ENCODE measurements at regions not wholly inside any gene's neighbourhood (a gene's known extent, or its start where the extent isn't known, plus 50 kb on each side); places are given as distances from the start of the nearest gene placed in this dataset.
"Not testable (repeated sequence)": the region's sequence is repeated elsewhere in the genome, so short reads cannot be mapped to it uniquely, and the experiment has no call there.

DNA sequence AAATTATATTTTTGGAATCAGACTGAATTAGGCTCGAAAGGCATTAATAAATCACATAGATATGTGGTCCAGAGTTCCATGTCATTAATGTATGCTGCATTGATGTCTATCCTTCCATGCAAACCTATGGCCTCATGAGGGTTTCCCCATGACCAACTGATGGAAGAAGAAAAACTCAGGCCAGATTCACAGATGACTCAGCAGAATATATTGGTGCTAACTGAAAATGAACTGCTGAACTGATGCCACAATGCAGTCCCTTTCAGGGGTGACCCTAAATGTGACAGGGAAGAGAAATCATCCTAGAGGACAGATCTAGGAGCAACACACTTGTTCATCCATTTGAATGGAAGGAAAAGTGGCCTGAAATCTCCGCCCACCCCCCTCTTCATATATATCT is 110.5 kb upstream of the KCND3 start:
- DNase-seq (ENCODE audit: low spot score) = no peak

DNA sequence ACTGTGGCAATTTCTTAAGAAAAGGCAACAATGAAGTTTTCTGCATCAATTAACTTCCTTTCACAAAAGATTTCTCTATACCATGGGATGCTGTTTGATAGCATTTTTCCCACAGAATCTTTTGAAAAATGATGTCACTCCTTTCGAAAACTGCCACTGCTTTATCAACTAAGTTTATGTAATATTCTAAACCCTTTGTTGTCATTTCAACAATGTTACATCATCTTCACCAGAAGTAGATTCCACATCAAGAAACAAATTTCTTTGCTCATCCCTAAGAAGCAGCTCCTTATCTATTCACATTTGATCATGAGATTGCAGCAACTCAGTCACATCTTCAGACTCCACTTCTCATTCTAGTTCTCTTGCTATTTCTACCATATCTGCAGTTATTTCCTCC is 116.1 kb upstream of the KCND3 start:
- no peak for DNase-seq (ENCODE audit: low spot score)

DNA sequence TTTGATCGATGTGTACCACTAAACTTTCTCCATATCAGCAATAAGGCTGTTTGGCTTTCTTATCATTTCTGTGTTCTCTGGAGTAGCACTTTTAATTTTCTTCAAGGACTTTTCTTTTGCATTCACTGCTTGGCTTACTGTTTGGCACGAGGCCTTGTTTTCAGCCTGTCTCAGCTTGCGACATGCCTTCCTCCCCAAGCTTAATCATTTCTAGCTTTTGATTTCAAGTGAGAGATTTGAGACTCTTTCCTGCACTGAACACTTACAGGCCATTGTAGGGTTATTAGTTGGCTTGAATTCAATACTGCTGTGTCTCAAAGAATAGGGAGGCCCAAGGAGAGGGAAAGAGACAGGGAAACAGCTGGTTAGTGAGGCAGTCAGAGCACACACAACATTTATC is 120.6 kb upstream of the KCND3 start:
- no peak for DNase-seq (ENCODE audit: low spot score)

DNA sequence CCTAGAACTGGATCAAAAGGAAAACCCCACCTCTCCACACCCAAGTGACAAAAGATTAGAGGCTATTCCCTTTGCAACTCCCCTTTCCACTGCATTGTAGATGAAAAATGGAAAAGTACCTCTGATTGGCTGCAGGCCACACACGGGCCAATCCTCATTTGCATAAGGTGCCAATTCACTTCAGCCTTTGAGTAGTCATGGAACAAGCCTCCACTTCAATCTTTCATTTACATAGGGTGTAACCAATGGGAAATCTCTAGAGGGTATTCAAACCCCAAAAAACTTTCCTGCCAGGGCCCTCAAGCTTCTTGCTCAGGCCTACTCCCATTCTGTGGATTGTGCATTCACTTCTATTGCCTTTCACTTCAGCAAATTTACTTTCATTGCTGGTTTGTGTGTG is 122.3 kb upstream of the KCND3 start:
- DNase-seq (ENCODE audit: low spot score) = no peak

DNA sequence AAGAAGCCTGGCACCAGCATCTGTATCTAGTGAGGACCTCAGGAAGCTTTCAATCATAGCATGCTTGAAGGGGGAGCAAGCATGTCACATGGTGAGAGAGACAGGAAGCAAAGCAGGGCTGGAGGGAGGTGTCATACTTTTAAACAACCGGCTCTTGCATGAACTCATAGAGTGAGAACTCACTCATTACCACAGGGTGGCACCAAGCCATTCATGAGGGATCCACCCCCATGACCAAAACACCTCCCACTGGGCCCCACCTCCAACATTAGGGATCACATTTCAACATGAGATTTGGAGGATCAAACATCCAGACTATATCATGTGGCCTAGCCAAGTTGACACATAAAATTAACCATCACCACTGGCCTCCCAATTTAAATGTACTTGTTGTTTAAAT is 125.1 kb upstream of the KCND3 start:
- no peak for DNase-seq (ENCODE audit: low spot score)

DNA sequence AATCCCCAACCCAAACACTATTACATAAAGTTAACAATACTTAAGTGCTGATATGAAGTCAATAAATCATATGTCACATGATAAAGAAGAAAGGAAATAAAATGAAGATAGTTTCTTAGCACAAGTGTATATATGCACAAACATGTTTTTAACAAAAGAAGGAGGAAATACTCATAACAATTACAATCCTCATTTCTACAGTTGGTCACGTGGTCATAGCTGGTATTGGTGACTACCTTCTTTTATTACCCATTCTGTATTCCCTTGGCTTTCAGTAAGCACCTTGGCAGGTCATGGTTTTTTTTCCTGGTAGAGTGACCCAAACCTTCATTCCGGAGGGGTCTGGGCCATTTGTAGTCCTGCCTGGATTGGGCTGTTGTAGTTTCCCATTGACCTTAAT is 137.1 kb upstream of the KCND3 start:
- DNase-seq (ENCODE audit: low spot score) = no peak

GRCh38 chr1:112127606-112128005 is 138.1 kb upstream of the KCND3 start:
- not testable (repeated sequence) for DNase-seq (ENCODE audit: low spot score)

GRCh38 chr1:112133487-112133886 is 144.0 kb upstream of the KCND3 start:
- DNase-seq (ENCODE audit: low spot score) = no peak

DNA sequence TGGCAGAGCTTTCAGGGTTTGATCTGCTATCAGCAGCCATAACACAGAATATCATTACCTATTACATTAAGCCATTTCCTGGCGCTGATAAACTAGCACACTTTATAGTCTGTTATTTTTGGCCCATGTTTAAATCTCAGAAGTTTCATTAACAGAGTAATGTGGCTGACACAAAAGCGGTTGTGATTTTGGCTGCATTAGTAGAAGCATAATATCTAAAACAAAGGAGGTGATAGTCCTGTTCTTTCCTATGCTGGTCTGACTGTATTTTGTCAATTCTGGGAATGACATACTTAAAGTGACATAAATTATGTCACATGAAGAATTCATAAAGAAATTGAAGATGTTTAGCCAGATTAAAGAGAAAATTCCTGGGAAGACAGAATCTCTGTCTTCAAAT is 151.3 kb upstream of the KCND3 start:
- DNase-seq (ENCODE audit: low spot score) = no peak

- no peak for DNase-seq (ENCODE audit: low spot score)
Observed at GRCh38 chr1:112141301-112141700, 151.8 kb upstream of the KCND3 start.

- DNase-seq (ENCODE audit: low spot score) = no peak
Observed at GRCh38 chr1:112141923-112142322, 152.5 kb upstream of the KCND3 start.

DNA sequence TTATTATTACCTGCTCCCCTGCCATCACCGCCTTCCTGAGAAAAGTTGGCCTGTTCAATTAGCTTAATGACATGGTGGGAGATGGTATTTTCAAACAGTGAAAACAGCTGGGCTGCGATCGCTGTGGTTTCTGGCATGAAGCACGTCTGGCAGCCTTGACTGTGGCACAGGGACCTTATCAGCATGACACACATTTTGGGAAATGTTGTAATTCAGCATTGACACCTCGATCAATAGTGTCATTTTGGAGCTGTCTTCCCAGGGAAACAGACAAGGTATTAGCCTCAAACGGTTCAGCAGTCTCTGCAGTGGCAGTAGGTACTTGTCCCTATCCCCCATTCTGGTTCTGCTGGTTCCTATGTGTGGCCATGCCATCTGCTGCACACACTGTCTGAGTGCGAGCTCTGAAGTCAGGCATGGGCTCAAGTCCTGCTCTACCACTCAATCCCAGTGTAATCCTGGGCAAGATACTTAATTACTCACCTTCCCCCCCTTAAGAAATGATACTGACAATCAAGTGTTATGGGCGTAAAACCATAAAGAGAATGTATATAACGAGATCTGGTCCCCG is 154.5 kb upstream of the KCND3 start:
- no peak for DNase-seq (ENCODE audit: low spot score)

- no peak for DNase-seq (ENCODE audit: low spot score)
Observed at GRCh38 chr1:112144733-112145426, 155.4 kb upstream of the KCND3 start.

DNA sequence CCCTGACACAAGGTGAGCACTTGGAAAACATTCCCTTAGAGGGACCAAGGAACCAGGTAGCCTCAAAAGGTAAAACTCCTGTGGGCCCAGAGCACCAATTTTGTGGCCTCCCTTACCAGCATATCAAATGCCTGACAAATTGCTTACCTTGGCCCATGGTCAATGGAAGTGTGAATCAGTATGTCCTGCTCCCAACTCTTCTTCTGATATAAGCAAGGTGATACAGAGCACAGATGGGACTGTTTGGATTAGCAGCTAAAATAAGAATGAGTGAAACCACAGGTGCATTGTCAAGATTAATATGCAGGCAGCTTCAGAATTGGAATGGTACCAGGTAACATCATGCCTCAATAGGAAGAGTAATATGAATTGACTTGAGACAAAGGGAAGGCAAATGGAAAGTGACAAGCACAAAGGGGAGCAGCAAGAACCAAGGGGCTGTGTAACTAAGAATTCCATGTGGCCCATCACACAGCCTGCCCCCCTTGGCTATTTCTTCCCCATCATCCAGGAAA is 156.8 kb upstream of the KCND3 start:
- DNase-seq (ENCODE audit: low spot score) = no peak

DNA sequence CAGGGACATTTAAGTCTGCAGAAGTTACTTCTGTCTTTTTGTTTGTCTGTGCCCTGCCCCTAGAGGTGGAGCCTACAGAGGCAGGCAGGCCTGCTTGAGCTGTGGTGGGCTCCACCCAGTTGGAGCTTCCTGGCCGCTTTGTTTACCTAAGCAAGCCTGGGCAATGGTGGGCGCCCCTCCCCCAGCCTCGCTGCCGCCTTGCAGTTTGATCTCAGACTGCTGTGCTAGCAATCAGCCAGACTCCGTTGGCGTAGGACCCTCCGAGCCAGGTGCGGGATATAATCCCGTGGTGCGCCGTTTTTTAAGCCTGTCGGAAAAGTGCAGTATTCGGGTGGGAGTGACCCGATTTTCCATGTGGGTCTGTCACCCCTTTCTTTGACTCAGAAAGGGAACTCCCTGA is 170.7 kb upstream of the KCND3 start:
- DNase-seq (ENCODE audit: low spot score) = not testable (repeated sequence)

DNA sequence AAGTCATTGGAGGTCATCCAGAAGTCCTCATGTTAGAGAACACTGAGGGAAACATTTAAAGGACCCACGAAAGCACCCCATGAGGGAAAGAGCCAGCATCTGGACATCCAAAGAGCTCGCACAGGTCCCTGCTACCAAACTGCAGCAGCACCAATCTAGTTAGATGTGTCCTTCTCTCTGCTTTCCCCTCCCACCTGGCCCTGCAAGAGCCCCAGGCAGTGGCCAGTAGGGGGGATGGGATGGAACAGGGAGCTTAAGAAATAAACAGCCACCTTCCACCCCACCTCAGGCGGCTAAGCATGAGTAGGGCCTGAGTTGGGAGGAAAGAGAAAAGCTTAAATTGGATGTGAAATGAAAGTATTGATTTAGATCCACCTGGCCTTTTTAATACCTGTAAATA is 175.9 kb upstream of the KCND3 start:
- DNase-seq (ENCODE audit: low spot score) = no peak

- no peak for DNase-seq (ENCODE audit: low spot score)
Observed at GRCh38 chr1:112169517-112169916, 180.0 kb upstream of the KCND3 start.

- DNase-seq (ENCODE audit: low spot score) = no peak
Observed at GRCh38 chr1:112172294-112172882, 182.9 kb upstream of the KCND3 start.

- no peak for DNase-seq (ENCODE audit: low spot score)
Observed at GRCh38 chr1:112177314-112177713, 187.8 kb upstream of the KCND3 start.

- DNase-seq (ENCODE audit: low spot score) = no peak
Observed at GRCh38 chr1:112188611-112189010, 199.1 kb upstream of the KCND3 start.

- DNase-seq (ENCODE audit: low spot score) = no peak
Observed at GRCh38 chr1:112196008-112196588, 199.9 kb upstream of the CTTNBP2NL start.

- no peak for DNase-seq (ENCODE audit: low spot score)
Observed at GRCh38 chr1:112196731-112197130, 199.3 kb upstream of the CTTNBP2NL start.

DNA sequence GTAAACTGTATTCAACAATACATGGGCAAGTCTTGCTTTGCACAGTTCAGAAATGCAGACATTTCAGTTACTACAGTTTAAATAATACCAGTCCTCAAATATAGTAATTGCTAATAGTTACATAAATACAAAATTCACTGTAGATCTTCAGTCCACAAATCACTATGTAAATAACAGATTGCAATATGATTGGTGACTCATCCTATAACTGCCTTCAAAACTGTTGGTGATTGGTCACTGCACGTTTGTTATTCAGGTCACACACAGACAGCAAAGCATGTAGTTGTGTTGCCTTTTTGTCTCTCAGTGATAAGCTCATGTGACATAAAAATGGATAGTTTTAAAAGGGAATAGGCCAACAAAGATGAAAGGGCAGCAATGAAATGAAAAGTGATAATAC is 186.5 kb upstream of the CTTNBP2NL start:
- DNase-seq (ENCODE audit: low spot score) = no peak
